ENCODE measurements at regions not wholly inside any gene's neighbourhood (a gene's known extent, or its start where the extent isn't known, plus 50 kb on each side); places are given as distances from the start of the nearest gene placed in this dataset.
"Not testable (repeated sequence)": the region's sequence is repeated elsewhere in the genome, so short reads cannot be mapped to it uniquely, and the experiment has no call there.

GRCh38 chr4:158965226-158965625 lies 137.7 kb upstream of the RAPGEF2 start:
- no peaks in the 10 kb centered on the region for H3K27me3 ChIP-seq
- H3K27ac ChIP-seq, result no peak overlapping the region
- TF ChIP-seq EP300 (IDR thresholded peaks at IDR 0.05) (no peak), CTCF (IDR thresholded peaks at IDR 0.05) (no peak), POLR2A (IDR thresholded peaks at IDR 0.05) (no peak)
- H3K36me3 ChIP-seq, result no peaks in the 10 kb centered on the region
- DNase-seq (ENCODE audit: low spot score in 2 of 2), result no peak
- peaks cover 0 to 3% (median 0%) of the 10 kb centered on the region in 4 donors for H3K4me1 ChIP-seq
- H3K4me3 ChIP-seq, result no peak overlapping the region
- no peaks in the 10 kb centered on the region for H3K9me3 ChIP-seq

GRCh38 chr4:158966091-158966490 lies 136.8 kb upstream of the RAPGEF2 start:
- no peak for TF ChIP-seq CTCF (IDR thresholded peaks at IDR 0.05)
- no peak for TF ChIP-seq POLR2A (IDR thresholded peaks at IDR 0.05)
- TF ChIP-seq EP300 (IDR thresholded peaks at IDR 0.05), result no peak
- no peaks in the 10 kb centered on the region for H3K9me3 ChIP-seq
- no peak for DNase-seq (ENCODE audit: low spot score in 2 of 2)
- H3K4me3 ChIP-seq, result no peak overlapping the region
- WGBS, 2 donors, result 63 to 74% methylated on average over 1 of the region's 1 CpG
- peaks cover 0 to 3% (median 0%) of the 10 kb centered on the region in 4 donors for H3K4me1 ChIP-seq
- no peaks in the 10 kb centered on the region for H3K27me3 ChIP-seq
- no peaks in the 10 kb centered on the region for H3K36me3 ChIP-seq
- no peak overlapping the region for H3K27ac ChIP-seq

- Histone ChIP-seq H3K36me3 (no peaks in the 10 kb centered on the region), H3K4me1 (no peaks in the 10 kb centered on the region), H3K4me3 (no peak overlapping the region), H3K27ac (no peak overlapping the region), H3K9me3 (no peaks in the 10 kb centered on the region), H3K27me3 (no peaks in the 10 kb centered on the region)
- DNase-seq (ENCODE audit: low spot score in 2 of 2), result no peak
- 80% methylated on average over 3 of the region's 3 CpGs for WGBS, 2 donors
- no peak for TF ChIP-seq EP300 (IDR thresholded peaks at IDR 0.05)
- no peak for TF ChIP-seq POLR2A (IDR thresholded peaks at IDR 0.05)
- TF ChIP-seq CTCF (IDR thresholded peaks at IDR 0.05), result no peak
Measured at GRCh38 chr4:158968961-158969360, 133.9 kb upstream of the RAPGEF2 start.

GRCh38 chr4:158970812-158971211 lies 132.1 kb upstream of the RAPGEF2 start:
- H3K4me3 ChIP-seq, result no peak overlapping the region
- 63 to 70% methylated on average over 3 of the region's 3 CpGs for WGBS, 2 donors
- no peaks in the 10 kb centered on the region for H3K27me3 ChIP-seq
- DNase-seq (ENCODE audit: low spot score in 2 of 2), result no peak
- no peaks in the 10 kb centered on the region for H3K4me1 ChIP-seq
- no peaks in the 10 kb centered on the region for H3K9me3 ChIP-seq
- H3K27ac ChIP-seq, result no peak overlapping the region
- no peaks in the 10 kb centered on the region for H3K36me3 ChIP-seq
- TF ChIP-seq EP300 (IDR thresholded peaks at IDR 0.05), result no peak
- no peak for TF ChIP-seq POLR2A (IDR thresholded peaks at IDR 0.05)
- TF ChIP-seq CTCF (IDR thresholded peaks at IDR 0.05), result no peak

- WGBS, 2 donors, result 64 to 81% methylated on average over 2 of the region's 2 CpGs
- not testable (repeated sequence) for H3K4me1 ChIP-seq; DNase-seq (ENCODE audit: low spot score in 2 of 2); H3K27ac ChIP-seq; H3K9me3 ChIP-seq; H3K27me3 ChIP-seq; H3K4me3 ChIP-seq; H3K36me3 ChIP-seq
Measured at GRCh38 chr4:158974438-158974837, 128.4 kb upstream of the RAPGEF2 start.

- H3K9me3 ChIP-seq; H3K4me1 ChIP-seq; H3K4me3 ChIP-seq; DNase-seq (ENCODE audit: low spot score in 2 of 2); H3K36me3 ChIP-seq; H3K27ac ChIP-seq; H3K27me3 ChIP-seq: not testable (repeated sequence)
- WGBS, 2 donors, result 94 to 98% methylated on average over 5 of the region's 5 CpGs
Measured at GRCh38 chr4:158980711-158981110, 122.2 kb upstream of the RAPGEF2 start.
